DMS153 (cell line): ENCODE measurements at regions not wholly inside any gene's neighbourhood (a gene's known extent, or its start where the extent isn't known, plus 50 kb on each side); places are given as distances from the start of the nearest gene placed in this dataset.

Experiments used
- DNase-seq: peaks from one replicate; lab custom pipeline; 2025; lab: John Stamatoyannopoulos, UW

DNA sequence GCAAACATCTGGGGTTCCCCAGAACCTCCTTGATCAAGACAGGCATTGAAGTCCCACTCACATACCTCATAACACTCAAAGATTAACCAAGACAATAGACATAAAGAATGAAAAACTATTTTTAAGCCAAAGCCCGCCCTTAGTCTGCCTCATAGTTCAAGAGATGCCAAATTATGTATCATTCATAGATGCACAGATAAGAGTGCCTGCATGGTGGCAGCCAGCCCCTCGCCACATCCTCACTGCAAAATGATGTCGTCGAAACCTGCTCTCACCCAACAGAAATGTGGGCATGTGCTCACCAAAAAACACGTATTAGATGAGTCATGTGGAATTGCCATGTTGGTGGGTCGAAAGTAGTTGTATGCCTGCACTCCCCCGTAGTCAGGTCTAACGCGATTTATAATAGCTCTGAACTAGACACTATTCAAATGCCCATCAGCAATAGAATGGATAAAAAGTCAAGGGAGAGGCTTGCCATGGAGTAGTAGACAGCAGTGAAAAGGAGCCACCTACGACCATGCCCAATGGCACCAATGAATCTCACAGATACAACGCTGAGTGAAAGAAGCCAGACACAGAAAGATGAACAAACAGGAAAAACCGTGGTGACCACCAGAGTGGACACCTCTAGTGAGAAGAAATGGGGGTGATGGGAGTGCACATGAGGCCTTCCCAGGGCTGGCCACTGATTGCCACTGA, 64.8 kb downstream of the C16orf95 start:
- no peak for DNase-seq
